ENCODE measurements at regions not wholly inside any gene's neighbourhood (a gene's known extent, or its start where the extent isn't known, plus 50 kb on each side); places are given as distances from the start of the nearest gene placed in this dataset.
"Not testable (repeated sequence)": the region's sequence is repeated elsewhere in the genome, so short reads cannot be mapped to it uniquely, and the experiment has no call there.

DNA sequence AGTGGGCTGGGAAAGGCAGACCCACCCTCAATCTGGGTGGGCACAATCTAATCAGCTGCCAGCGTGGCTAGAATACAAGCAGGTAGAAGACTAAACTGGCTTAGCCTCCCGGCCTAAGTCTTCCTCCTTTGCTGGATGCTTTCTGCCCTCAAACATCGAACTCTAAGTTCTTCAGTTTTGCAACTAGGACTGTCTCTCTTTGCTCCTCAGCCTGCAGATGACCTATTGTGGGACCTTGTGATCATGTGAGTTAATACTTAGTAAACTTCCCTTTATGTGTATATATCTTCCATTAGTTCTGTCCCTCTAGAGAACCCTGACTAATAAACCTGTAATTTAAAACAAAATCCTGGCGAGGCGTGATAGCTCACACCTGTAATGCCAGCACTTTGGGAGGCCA lies 51.8 kb upstream of the SLC39A8 start:
- H3K27ac Mint-ChIP-seq, H3K9me3 Mint-ChIP-seq, H3K4me1 Mint-ChIP-seq, H3K36me3 Mint-ChIP-seq, H3K27me3 Mint-ChIP-seq, H3K4me3 Mint-ChIP-seq: not testable (repeated sequence)

DNA sequence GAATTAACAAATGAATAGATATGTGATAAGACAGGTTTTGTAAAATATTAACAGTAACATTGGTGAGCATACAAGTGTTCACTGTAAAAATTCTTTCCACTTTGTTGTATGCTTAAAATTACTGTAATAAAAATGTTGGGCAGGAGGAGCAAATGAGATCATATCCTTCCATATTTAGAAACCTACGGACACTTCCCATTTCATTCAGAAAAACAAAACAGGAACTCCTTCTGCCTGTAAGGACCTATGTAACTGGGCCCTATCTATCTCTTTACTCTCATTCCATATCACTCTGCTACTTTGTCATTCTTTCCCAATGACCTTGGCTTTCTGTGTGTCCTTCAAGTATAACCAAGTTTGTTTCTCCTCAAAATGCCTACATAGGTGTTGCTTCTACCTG lies 53.7 kb upstream of the SLC39A8 start:
- Mint-ChIP-seq H3K27ac (no peak overlapping the region), H3K4me3 (no peak overlapping the region), H3K9me3 (no peaks in the 10 kb centered on the region), H3K4me1 (no peaks in the 10 kb centered on the region), H3K27me3 (no peaks in the 10 kb centered on the region), H3K36me3 (peaks cover 2% of the 10 kb centered on the region)

DNA sequence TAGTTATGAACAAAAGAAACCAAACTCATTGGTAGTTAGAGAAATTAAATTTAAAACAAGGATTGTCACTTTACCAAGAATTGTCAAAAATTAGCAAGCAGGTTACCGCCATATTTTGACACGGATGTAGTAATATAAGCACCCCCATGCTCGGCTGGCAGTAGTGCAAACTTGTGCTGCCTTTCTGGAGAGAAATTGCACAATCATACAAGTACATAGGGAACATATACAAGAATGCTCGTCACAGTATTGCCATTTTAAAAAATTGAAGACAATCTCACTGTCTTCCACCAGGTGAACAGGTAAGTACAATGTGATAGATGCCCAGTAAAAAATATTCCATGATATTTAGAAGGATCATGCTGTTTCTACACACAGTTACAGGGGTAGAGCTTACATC lies 55.6 kb upstream of the SLC39A8 start:
- no peaks in the 10 kb centered on the region for H3K4me1 Mint-ChIP-seq
- no peak overlapping the region for H3K27ac Mint-ChIP-seq
- no peak overlapping the region for H3K4me3 Mint-ChIP-seq
- no peaks in the 10 kb centered on the region for H3K27me3 Mint-ChIP-seq
- peaks cover 2% of the 10 kb centered on the region for H3K36me3 Mint-ChIP-seq
- no peaks in the 10 kb centered on the region for H3K9me3 Mint-ChIP-seq

DNA sequence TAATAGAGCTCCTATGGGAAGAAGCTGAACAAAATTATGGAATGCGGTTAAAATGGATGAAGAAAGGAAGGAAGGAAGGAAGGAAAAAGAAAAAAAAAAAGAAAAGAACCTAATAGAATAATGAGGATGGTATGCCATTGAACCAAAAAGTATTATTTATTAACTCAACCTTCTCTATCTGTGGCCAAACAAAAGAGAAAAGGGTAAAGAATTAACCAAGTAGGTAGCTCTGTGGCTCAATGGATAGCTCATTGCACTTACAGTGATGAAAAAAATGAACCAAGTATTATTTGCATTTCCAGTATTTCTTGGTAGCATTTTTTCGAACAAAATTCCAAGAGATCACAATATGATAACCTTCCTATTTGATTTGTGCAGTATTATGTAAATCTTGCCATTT lies 56.9 kb upstream of the SLC39A8 start:
- Mint-ChIP-seq H3K4me3 (no peak overlapping the region), H3K9me3 (no peaks in the 10 kb centered on the region), H3K27me3 (no peaks in the 10 kb centered on the region), H3K27ac (no peak overlapping the region), H3K4me1 (no peaks in the 10 kb centered on the region), H3K36me3 (no peaks in the 10 kb centered on the region)

DNA sequence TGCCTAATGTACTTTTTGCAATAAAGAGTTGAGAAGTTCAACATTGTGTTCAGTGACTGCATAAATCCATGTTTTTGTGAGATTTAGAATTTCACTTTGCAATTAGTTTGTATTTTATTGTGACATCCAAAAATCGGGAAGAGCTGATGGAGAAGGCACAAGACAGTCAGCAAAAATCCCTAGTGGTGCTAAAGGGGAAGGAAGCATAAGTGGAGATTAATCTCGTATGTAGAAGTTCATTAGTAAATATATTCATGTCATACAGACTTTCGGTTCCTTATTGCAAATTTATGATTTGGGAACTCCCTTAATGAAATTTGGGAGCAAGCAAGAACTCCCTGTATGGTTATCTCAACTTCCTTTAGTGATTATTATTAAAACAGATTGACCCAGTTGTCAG lies 57.8 kb upstream of the SLC39A8 start:
- Mint-ChIP-seq H3K27ac (no peak overlapping the region), H3K36me3 (no peaks in the 10 kb centered on the region), H3K4me1 (no peaks in the 10 kb centered on the region), H3K27me3 (no peaks in the 10 kb centered on the region), H3K4me3 (no peak overlapping the region), H3K9me3 (no peaks in the 10 kb centered on the region)

DNA sequence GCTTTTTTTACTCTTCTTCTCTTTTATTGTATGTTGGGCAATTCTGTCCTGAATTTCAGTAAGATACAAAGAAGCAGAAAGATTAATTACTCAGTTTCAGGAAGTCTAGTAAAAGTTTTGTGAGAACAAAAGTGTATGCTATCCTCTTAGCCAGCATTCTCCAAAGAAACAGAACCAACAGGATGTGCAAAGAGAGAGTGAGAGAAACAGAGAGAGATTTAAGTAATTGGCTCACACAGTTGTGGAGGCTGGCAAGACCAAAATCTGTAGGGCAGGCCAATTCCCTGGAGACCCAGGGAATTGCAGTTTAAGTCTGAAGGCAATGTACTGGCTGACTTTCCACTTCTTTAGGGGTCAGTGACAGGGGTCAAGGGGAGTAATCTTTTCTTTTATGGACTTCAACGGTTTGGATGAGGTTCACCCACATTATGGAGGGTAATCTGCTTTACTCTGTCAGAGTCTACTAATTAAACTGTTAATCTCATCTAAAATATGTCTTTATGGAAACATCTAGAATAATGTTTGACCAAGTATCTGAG lies 59.2 kb upstream of the SLC39A8 start:
- Mint-ChIP-seq H3K27me3 (no peaks in the 10 kb centered on the region), H3K4me1 (no peaks in the 10 kb centered on the region), H3K9me3 (no peaks in the 10 kb centered on the region), H3K27ac (no peak overlapping the region), H3K4me3 (no peak overlapping the region), H3K36me3 (no peaks in the 10 kb centered on the region)

DNA sequence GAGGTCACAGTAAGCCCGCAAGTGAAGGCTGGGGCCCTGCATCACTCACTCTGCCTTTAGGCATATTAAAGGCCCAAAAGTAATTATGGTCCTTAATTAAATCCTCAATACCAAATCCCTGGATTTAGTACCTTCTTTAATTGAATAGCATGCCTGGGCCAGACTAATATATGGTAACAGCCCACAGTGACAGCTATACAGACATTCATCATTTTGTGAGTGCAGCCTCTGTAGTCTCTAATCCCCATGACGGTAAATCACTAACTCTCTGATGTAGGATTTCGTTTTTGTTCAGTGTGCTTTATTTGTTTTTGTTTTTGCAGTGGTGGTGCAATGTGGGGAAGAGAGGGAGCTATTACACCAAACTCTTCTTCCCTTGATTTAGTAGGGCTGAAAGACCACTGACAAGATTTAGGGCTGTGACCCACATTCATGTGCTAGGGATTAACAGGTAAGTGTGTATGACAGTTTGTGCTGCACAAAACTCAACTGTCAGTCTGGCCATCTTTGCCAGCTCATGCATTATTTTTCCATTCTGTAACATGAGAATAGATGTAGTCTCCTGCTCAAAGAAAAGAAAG lies 60.6 kb upstream of the SLC39A8 start:
- no peaks in the 10 kb centered on the region for H3K9me3 Mint-ChIP-seq
- no peaks in the 10 kb centered on the region for H3K36me3 Mint-ChIP-seq
- H3K4me3 Mint-ChIP-seq, result no peak overlapping the region
- no peaks in the 10 kb centered on the region for H3K27me3 Mint-ChIP-seq
- H3K27ac Mint-ChIP-seq, result no peak overlapping the region
- no peaks in the 10 kb centered on the region for H3K4me1 Mint-ChIP-seq

DNA sequence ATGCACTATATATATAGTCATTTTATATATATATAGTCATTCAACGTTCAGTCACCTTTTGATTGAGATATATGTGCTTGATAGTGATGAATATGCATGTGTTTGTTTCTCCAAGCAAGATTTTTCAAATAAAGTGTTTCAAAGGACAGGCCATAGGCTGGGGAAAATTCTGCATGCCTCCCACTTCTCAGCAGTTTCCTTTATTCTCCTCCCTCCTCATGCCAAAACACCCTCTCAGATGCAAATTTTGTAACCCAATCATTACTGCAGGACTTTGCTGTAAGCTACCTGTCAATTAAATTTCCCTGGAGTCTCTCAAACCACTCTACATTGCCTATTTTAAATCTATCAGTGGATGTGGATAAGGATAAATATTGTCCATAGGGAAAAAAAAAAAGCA lies 65.6 kb upstream of the SLC39A8 start:
- not testable (repeated sequence) for H3K27me3 Mint-ChIP-seq, H3K27ac Mint-ChIP-seq, H3K36me3 Mint-ChIP-seq, H3K4me3 Mint-ChIP-seq, H3K9me3 Mint-ChIP-seq, H3K4me1 Mint-ChIP-seq

DNA sequence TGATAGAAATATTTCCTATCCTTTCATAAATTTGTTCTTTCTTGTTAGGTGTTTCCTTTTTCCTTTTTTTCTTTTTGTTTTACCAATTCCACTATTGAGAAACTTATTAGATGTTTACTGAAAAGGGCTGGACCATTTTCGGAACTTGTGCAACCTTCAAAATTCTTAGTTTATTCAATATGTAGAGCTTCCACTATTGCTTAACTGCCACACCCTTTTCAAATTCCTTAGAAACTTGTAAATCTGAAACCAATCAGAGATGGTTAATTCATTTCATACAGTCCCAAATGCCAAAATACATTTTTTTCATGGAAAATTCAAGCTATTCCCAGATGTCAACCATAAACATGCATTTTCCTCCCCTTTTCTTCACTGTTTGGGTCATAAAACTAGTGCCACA lies 66.1 kb upstream of the SLC39A8 start:
- Mint-ChIP-seq H3K4me1 (no peaks in the 10 kb centered on the region), H3K27me3 (no peaks in the 10 kb centered on the region), H3K9me3 (no peaks in the 10 kb centered on the region), H3K4me3 (no peak overlapping the region), H3K27ac (no peak overlapping the region), H3K36me3 (no peaks in the 10 kb centered on the region)

DNA sequence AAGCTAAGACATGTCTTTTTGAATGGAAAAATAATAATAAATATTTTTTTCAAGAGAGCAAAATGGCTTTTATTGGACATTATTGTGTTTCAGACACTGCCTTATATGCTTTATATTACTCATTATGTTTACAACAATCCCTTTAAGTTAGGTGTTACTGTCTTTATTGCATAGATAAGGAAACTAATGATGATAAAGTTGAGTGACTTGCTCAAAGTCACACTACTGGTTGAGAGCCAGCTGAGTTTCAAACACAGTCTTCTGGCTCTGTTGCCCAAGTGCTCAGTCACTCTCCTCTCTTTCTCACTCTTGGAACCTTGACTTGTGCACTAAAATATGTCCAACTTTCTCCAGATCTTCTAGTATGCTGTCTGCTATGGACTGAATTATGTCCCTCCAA lies 71.5 kb upstream of the SLC39A8 start:
- Mint-ChIP-seq H3K36me3 (no peaks in the 10 kb centered on the region), H3K9me3 (no peaks in the 10 kb centered on the region), H3K27me3 (peaks cover 1% of the 10 kb centered on the region), H3K4me3 (no peak overlapping the region), H3K27ac (no peak overlapping the region), H3K4me1 (no peaks in the 10 kb centered on the region)

DNA sequence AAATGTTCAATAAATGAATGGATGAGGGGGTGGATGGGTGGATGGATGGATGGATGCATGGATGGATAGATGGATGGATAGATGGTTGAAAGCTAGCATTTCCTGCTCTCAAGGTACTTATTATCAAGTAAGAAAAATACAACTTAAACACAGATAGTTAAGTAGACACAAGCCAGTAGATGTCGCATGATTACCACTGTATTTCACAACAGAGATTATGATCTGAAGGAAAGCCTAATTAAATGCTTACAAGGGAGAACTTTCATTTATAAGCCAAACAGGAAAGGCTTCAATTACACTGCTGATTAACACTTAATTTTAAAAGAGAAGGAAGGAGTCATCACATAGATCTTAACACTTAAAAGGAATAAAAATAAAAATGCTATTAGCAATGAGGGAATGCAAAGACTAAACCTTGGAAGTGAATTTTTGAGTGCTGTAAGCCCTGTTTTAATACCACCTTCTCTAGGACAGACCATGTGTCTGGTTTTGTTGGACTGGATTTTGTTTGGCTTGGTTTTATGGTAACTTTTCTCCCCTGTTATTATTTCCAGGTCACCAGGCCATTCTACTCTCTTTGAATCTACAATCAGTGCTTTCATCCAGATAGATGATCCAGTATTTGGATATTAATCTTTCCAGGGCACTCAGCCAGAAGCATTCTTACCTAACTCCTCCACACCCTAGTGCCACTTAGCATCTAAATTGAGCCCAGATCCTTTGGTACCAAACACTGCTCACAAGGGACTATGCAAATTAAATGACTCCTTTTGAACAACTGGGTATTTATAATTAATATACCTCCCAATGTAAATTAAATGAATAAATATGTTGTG lies 75.5 kb upstream of the SLC39A8 start:
- H3K27ac Mint-ChIP-seq, result no peak overlapping the region
- no peak overlapping the region for H3K4me3 Mint-ChIP-seq
- H3K9me3 Mint-ChIP-seq, result no peaks in the 10 kb centered on the region
- H3K36me3 Mint-ChIP-seq, result no peaks in the 10 kb centered on the region
- peaks cover 8% of the 10 kb centered on the region for H3K4me1 Mint-ChIP-seq
- peaks cover 1% of the 10 kb centered on the region for H3K27me3 Mint-ChIP-seq

DNA sequence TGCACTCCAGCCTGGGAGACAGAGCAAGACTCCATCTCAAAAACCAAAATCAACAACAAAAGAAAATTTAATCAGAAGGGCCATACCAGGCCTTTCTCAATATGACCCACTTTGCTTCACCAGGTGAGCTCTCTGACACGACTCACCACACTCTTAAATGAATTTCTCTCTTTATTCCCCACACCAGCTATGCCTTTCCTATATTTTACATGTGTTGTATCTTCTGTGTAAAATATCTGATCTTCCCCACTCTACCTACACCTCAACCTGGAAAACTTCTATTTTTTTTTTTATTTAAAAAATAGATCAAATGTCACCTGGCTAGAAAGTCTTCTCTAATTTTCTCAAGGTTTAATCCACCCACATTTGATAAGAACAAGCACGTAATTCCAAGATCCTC lies 77.6 kb upstream of the SLC39A8 start:
- H3K9me3 Mint-ChIP-seq, result no peaks in the 10 kb centered on the region

DNA sequence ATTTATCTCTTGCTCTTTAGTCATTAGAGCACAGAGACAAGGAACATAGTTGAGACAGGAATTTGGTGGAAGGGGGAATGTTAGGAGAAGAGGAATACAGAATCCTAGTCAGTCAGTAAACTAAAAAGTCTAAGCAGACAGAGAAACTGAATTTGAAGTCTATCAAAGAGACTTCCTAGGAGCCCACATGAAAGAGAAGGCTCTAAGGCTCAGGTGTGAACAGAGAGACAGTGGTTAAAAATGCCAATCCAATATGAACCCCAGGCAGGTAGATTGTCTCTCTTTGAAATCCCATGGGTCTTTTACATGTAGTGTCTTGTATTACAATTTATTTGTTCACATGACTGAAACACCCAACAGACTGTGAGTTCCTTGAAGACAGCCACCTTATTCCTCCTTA lies 77.8 kb upstream of the NFKB1 start:
- H3K9me3 Mint-ChIP-seq, result no peaks in the 10 kb centered on the region
- no peak overlapping the region for H3K4me3 Mint-ChIP-seq
- no peaks in the 10 kb centered on the region for H3K27me3 Mint-ChIP-seq
- H3K4me1 Mint-ChIP-seq, result peaks cover 8% of the 10 kb centered on the region
- no peaks in the 10 kb centered on the region for H3K36me3 Mint-ChIP-seq
- no peak overlapping the region for H3K27ac Mint-ChIP-seq

More for the DNA sequence above, 77.6 kb upstream of the SLC39A8 start:
- Mint-ChIP-seq H3K27ac (no peak overlapping the region), H3K4me3 (no peak overlapping the region), H3K36me3 (no peaks in the 10 kb centered on the region), H3K27me3 (no peaks in the 10 kb centered on the region), H3K4me1 (peaks cover 8% of the 10 kb centered on the region)

DNA sequence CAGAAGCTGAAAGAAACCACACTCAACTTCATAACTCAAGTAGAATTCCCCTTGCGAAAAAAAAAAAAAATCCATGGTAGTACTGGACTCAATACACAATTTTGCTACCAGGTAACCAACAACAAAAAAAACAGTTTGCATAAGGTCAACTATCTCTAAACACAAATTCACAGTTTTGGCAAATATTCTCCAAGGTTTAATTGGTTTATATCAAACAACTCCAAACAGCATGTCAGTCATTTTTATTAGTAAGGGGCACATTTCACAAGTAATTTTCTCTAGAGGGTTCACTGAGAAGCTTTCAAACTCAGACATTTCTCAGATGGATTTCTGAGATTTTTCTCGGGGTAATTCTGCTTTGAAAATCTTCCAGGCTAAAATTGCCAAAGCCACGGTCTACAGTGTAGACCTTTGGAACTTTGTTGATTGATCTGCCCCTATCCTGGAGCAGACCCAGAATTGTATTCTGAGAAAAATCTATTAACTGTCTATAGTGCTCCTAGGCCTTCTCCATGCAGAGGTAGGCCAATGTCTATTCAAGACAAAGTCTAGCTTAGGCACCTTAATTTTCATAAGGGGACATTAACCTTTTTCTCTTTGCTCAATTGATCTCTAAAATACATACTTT lies 73.7 kb upstream of the NFKB1 start:
- H3K4me1 Mint-ChIP-seq, result peaks cover 14% of the 10 kb centered on the region
- no peaks in the 10 kb centered on the region for H3K27me3 Mint-ChIP-seq
- no peak overlapping the region for H3K27ac Mint-ChIP-seq
- H3K4me3 Mint-ChIP-seq, result no peak overlapping the region
- H3K36me3 Mint-ChIP-seq, result no peaks in the 10 kb centered on the region
- H3K9me3 Mint-ChIP-seq, result no peaks in the 10 kb centered on the region

DNA sequence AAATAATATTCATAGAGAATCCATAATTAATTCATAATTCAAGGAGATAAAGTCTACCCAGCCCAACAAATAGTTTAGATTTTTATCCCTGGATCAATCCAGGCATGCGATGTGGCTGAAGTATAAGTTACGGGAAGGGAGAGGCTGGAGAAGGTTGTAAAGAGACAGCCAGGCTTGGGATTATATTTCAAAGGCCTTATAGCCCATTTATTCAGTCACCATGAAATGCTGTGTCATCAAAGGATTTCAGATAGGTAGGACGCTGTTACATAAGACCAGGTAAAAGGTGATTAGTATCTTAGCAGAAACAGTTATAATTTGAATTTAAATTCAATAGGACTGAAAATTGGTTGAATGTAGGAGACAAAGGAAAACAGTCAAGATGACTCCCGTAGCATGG lies 73.0 kb upstream of the NFKB1 start:
- Mint-ChIP-seq H3K4me1 (peaks cover 11% of the 10 kb centered on the region), H3K9me3 (no peaks in the 10 kb centered on the region), H3K27ac (no peak overlapping the region), H3K27me3 (no peaks in the 10 kb centered on the region), H3K4me3 (no peak overlapping the region), H3K36me3 (no peaks in the 10 kb centered on the region)

DNA sequence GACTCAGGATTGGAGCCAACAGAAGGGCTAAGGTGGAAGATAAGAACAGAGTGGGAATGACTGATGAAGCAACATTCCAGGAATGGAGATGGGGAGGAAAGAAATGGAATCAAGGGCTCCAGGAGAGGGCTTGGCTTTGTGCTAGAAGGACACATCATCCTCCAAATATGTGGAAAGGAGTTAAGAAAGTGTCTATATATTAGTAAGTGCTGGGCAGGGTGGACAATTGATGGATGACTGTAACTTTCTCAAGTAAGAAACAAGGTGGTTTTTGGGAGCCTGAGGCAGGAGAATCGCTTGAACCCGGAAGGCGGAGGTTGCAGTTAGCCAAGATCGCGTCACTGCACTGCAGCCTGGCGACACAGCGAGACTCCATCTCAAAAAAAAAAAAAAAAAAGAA lies 71.6 kb upstream of the NFKB1 start:
- Mint-ChIP-seq H3K4me3 (no peak overlapping the region), H3K27ac (no peak overlapping the region), H3K4me1 (peaks cover 5% of the 10 kb centered on the region), H3K27me3 (no peaks in the 10 kb centered on the region), H3K36me3 (no peaks in the 10 kb centered on the region), H3K9me3 (no peaks in the 10 kb centered on the region)
